Spleen (tissue), 7 donors: ENCODE measurements at regions not wholly inside any gene's neighbourhood (a gene's known extent, or its start where the extent isn't known, plus 50 kb on each side); places are given as distances from the start of the nearest gene placed in this dataset.

Experiments
- CTCF ChIP-seq, 11 experiments: fragments of 200-600 bp in 7 of 11; fragments of 450-650 bp in 4 of 11; sonication (generic) in 4 of 11; IDR thresholded peaks in 8 of 11; conservative IDR thresholded peaks in 3 of 11; 1 replicate in 7 of 11; 2 replicates in 4 of 11; pipeline versions ENCODE4 v1.4.0 to v1.8.0; 2016 to 2021; ENCODE audit warnings: antibody characterized with exemption in 11 of 11, inconsistent platforms in 4 of 11, mild to moderate bottlenecking in 1 of 11
- POLR2A ChIP-seq, 3 donors: fragments of 450-650 bp; IDR thresholded peaks; one replicate each; pipeline ENCODE4 v1.5.1; 2017; ENCODE audit warnings: antibody characterized with exemption in 3 of 3, mild to moderate bottlenecking in 1 of 3
- POLR2AphosphoS5 ChIP-seq, 3 donors: sonication (generic); formaldehyde crosslinking; IDR thresholded peaks; one replicate each; pipeline ENCODE4 v1.5.1; 2017; ENCODE audit warnings: antibody characterized with exemption in 3 of 3
- donor health status: DM: no; HTN: no; CAD: no; lungs with moderate emphysema.
- donor health status: DM: no; HTN: no; CAD: no.
- donor health status: DM: no; HTN: no; CAD: no.

- no peak for TF ChIP-seq CTCF (IDR thresholded peaks at IDR 0.05 in 8 of 11, conservative IDR thresholded peaks at IDR 0.05 in 3 of 11)
- TF ChIP-seq POLR2AphosphoS5 (IDR thresholded peaks at IDR 0.05) = no peak
- TF ChIP-seq POLR2A (IDR thresholded peaks at IDR 0.05) = no peak
Measured at GRCh38 chr11:127644366-127644765, 643.8 kb upstream of the KIRREL3 start.
